H1 (cell line): ENCODE measurements at regions not wholly inside any gene's neighbourhood (a gene's known extent, or its start where the extent isn't known, plus 50 kb on each side); places are given as distances from the start of the nearest gene placed in this dataset.

Experiments used
- KDM5A ChIP-seq: fragments of 200-600 bp; IDR thresholded peaks from 2 replicates; pipeline ENCODE4 v1.7.1; 2012; ENCODE audit warnings: mild to moderate bottlenecking, low read length, inconsistent platforms, mixed read lengths
- PHF8 ChIP-seq: fragments of 200-600 bp; sonication (generic); conservative IDR thresholded peaks from 2 replicates; pipeline ENCODE4 v1.7.1; 2012; ENCODE audit warnings: low read depth, mild to moderate bottlenecking, inconsistent platforms, low read length, moderate library complexity
- SP4 ChIP-seq: IDR thresholded peaks from 2 replicates; pipeline ENCODE4 v1.6.1; 2012; ENCODE audit warnings: low read length, inconsistent platforms

DNA sequence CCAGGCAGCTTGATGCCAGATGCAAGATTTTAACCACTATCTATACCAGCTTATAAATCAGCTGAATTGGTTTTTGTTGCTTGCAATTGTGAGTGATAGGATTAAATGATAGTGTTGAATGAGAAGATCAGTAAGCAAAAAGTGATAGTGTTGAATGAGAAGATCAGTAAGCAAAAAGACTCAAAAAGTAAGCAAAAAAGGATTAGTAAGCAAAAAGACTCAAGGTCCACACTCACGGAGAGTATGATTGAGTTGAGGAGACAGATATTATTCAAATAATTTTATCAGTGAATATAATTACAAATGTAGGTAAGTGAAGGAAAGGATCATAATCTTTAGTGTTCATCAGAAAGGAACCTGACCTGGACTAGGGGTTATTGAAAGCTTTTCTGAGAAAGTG lies 58.0 kb upstream of the ARRDC3 start (continued):
- TF ChIP-seq KDM5A (no peak), PHF8 (no peak), SP4 (no peak)
